ENCODE measurements at regions not wholly inside any gene's neighbourhood (a gene's known extent, or its start where the extent isn't known, plus 50 kb on each side); places are given as distances from the start of the nearest gene placed in this dataset.
"Not testable (repeated sequence)": the region's sequence is repeated elsewhere in the genome, so short reads cannot be mapped to it uniquely, and the experiment has no call there.

- H3K27ac ChIP-seq = no peak overlapping the region
- peaks cover 0 to 5% (median 0%) of the 10 kb centered on the region in 10 experiments; a peak in 1 of 20 replicates for H3K4me1 ChIP-seq
- no peak overlapping the region for H3K9ac ChIP-seq
- no peak overlapping the region for H3K4me3 ChIP-seq
- H3K4me2 ChIP-seq = no peak overlapping the region
- TF ChIP-seq Cebpa-rat (IDR thresholded peaks at IDR 0.05) = no peak
- no peaks in the 10 kb centered on the region for H3K9me3 ChIP-seq (replicated peaks in 1 of 11)
- no peaks in the 10 kb centered on the region for H3K27me3 ChIP-seq
- no peaks in the 10 kb centered on the region for H3K36me3 ChIP-seq
- no peaks in the 10 kb centered on the region for H4K20me1 ChIP-seq
These were observed 442.9 kb upstream of the CTSO start for GRCh38 chr4:156396534-156396933.

GRCh38 chr4:156391325-156391653, 437.6 kb upstream of the CTSO start:
- Histone ChIP-seq H3K4me1 (peaks cover 0 to 5% (median 0%) of the 10 kb centered on the region in 10 experiments; a peak in 3 of 20 replicates), H3K36me3 (no peaks in the 10 kb centered on the region), H4K20me1 (no peaks in the 10 kb centered on the region), H3K4me2 (no peak overlapping the region), H3K4me3 (no peak overlapping the region), H3K27me3 (no peaks in the 10 kb centered on the region), H3K27ac (no peak overlapping the region), H3K9ac (no peak overlapping the region), H3K9me3 (replicated peaks in 1 of 11) (no peaks in the 10 kb centered on the region)
- TF ChIP-seq Cebpa-rat (IDR thresholded peaks at IDR 0.05) = no peak

DNA sequence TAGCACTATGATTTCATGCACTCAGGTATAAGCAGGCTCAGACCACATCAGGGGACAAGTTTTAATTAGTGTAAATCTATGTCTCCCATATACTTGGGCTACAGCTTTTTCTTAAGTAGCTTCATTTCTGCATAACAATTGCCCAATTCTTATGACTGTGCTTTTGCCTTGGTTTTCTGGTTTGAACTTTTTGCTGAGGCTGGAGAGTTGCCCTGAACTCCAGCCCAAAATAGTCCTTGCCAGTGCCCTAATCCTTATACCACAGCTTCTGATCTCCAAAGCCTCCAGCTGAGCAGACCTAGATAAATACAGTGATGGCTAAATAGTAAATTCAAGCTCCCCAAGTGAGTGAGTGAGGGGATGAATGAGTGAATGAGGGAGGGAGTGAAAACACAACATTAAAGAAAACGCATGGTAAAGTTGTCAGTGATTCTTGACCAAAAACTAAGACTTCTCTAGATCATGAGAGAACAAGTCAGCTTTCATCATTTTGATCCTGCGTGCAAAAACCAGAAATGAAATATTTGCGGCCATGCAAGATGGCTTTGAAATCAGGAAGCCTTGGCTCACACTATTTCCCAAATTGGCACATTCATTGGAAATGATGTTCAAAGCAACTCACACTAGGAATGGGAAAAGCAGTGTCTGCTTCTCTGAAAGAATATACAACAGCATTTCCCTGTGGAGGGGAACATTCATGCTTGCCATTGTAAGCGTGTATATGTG, 437.1 kb upstream of the CTSO start:
- no peaks in the 10 kb centered on the region for H3K36me3 ChIP-seq
- H3K27ac ChIP-seq = no peak overlapping the region
- no peak overlapping the region for H3K4me2 ChIP-seq
- H3K9ac ChIP-seq = no peak overlapping the region
- H3K9me3 ChIP-seq (replicated peaks in 1 of 11) = no peaks in the 10 kb centered on the region
- H3K4me3 ChIP-seq = no peak overlapping the region
- no peaks in the 10 kb centered on the region for H4K20me1 ChIP-seq
- H3K27me3 ChIP-seq = no peaks in the 10 kb centered on the region
- TF ChIP-seq Cebpa-rat (IDR thresholded peaks at IDR 0.05) = no peak
- peaks cover 0 to 5% (median 0%) of the 10 kb centered on the region in 10 experiments; a peak in 3 of 20 replicates for H3K4me1 ChIP-seq

DNA sequence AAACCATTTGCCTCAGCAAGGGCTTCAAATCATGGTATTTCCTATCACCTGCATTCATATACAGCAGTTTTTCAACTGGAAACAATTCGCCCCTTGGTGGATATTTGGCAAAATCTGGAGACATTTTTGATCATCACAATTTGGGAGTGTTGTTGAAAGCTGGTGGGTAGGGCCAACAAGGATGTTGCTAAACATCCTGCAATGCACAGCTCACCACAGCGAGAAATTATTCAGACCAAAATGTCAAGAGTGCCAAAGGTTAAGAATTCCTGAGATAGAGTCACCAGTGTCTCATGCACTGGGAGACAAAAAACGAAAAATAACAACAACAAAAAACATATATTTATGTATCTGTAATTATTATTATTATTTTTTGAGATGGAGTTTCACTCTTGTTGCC, 435.2 kb upstream of the CTSO start:
- Histone ChIP-seq H3K4me1 (peaks cover 0 to 5% (median 0%) of the 10 kb centered on the region in 10 experiments; a peak in 3 of 20 replicates), H3K4me2 (no peak overlapping the region), H3K27me3 (no peaks in the 10 kb centered on the region), H3K4me3 (no peak overlapping the region), H3K27ac (no peak overlapping the region), H3K36me3 (no peaks in the 10 kb centered on the region), H3K9me3 (replicated peaks in 1 of 11) (no peaks in the 10 kb centered on the region), H3K9ac (no peak overlapping the region), H4K20me1 (no peaks in the 10 kb centered on the region)
- no peak for TF ChIP-seq Cebpa-rat (IDR thresholded peaks at IDR 0.05)

DNA sequence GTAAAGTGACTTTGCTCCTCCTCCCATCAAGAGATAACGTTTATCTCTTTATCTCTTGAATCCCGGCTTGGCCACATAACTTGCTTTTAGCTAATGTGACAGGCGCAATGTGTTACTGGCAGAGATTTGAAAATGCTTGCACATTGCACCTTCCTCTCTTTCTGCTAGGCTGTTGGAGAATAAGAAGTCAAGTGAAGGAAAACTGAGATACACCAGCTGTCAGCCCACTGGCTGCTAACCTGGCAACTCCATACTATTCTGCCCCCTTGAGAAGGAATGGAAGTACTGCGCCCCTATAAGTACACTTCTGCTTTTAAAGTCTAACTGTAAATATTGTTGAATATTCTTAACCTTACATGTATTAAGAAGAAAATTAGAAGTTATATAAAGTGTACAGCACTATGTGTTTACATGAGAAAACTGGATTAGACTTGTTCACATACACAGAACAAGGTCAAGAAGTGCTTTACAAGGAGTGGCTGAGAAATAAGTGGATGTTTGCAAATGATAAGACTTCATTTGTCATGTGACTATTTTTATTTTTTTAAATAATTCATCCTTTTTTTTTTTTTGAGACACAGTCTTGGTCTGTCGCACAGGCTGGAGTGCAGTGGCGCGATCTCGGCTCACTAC, 424.5 kb upstream of the CTSO start:
- no peak overlapping the region for H3K27ac ChIP-seq

DNA sequence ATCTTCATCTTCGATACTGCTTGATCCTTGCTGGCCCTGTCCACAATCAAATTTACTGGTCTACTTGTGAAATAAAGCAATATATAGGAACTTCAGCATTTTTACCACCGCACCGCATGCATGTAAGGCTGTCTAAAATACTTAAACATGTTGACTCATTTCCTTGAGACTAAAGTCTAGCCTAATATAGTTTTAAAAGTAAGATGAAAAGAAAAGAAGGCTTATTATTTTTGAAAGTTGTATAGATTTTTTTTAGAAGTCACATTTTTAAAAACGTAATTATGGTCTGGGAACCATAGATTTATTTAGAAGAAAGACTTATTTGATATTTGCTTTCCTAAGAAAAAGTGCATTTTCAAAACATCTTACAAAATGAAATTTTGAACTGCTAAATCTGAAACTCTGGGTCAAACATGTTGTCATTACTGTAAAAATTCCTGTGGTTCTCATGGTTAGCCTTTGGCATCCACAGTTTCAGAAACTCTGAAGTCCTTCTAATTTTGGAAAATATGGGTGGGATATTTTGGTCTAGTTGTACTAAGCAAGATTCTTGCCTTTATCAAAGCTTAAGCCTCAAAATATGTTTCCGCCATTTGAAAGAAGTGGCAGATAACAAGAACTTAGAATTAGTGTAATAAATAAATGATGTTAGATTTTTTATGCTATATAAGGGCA, 423.5 kb upstream of the CTSO start:
- no peak overlapping the region for H3K4me3 ChIP-seq
- H3K36me3 ChIP-seq = no peaks in the 10 kb centered on the region
- H3K27ac ChIP-seq = no peak overlapping the region
- H3K9me3 ChIP-seq (replicated peaks in 1 of 11) = no peaks in the 10 kb centered on the region
- no peak overlapping the region for H3K4me2 ChIP-seq
- no peaks in the 10 kb centered on the region for H3K27me3 ChIP-seq
- TF ChIP-seq Cebpa-rat (IDR thresholded peaks at IDR 0.05) = no peak
- H4K20me1 ChIP-seq = no peaks in the 10 kb centered on the region
- no peak overlapping the region for H3K9ac ChIP-seq
- H3K4me1 ChIP-seq = 0 out of 20 replicates have a peak, but pooled peaks cover 0 to 8% (median 0%) of the 10 kb centered on the region in 10 experiments

More for the DNA sequence above, 424.5 kb upstream of the CTSO start:
- H4K20me1 ChIP-seq = no peaks in the 10 kb centered on the region
- no peaks in the 10 kb centered on the region for H3K27me3 ChIP-seq
- no peak overlapping the region for H3K4me3 ChIP-seq
- no peak for TF ChIP-seq Cebpa-rat (IDR thresholded peaks at IDR 0.05)
- H3K36me3 ChIP-seq = no peaks in the 10 kb centered on the region
- H3K4me1 ChIP-seq = 0 out of 20 replicates have a peak, but pooled peaks cover 0 to 8% (median 0%) of the 10 kb centered on the region in 10 experiments
- no peak overlapping the region for H3K4me2 ChIP-seq
- H3K9me3 ChIP-seq (replicated peaks in 1 of 11) = no peaks in the 10 kb centered on the region
- no peak overlapping the region for H3K9ac ChIP-seq

DNA sequence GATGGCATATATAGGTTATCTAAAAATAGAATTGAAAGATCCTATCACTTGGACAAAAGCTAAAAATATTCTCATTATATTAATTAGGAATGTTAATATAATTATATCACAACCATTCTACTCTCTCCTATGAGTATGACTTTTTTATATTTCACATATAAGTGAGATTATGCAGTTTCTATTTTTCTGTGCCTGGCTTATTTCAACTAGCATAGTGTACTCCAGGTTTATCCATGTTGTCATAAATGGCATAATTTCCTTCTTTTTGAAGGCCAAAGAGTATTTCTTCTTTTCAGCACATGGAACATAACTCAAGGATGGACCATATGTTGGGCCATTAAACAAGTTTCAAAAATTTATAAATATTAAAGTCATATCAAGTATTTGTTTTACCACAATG, 421.2 kb upstream of the CTSO start:
- no peak for TF ChIP-seq Cebpa-rat (IDR thresholded peaks at IDR 0.05)
- H4K20me1 ChIP-seq = no peaks in the 10 kb centered on the region
- H3K9me3 ChIP-seq (replicated peaks in 1 of 11) = no peaks in the 10 kb centered on the region
- H3K4me1 ChIP-seq = 0 out of 20 replicates have a peak, but pooled peaks cover 0 to 8% (median 0%) of the 10 kb centered on the region in 10 experiments
- H3K4me2 ChIP-seq = no peak overlapping the region
- H3K36me3 ChIP-seq = no peaks in the 10 kb centered on the region
- no peaks in the 10 kb centered on the region for H3K27me3 ChIP-seq
- no peak overlapping the region for H3K4me3 ChIP-seq
- no peak overlapping the region for H3K9ac ChIP-seq
- H3K27ac ChIP-seq = no peak overlapping the region

GRCh38 chr4:156374069-156374468, 420.4 kb upstream of the CTSO start:
- Histone ChIP-seq H3K27me3 (no peaks in the 10 kb centered on the region), H3K36me3 (no peaks in the 10 kb centered on the region), H4K20me1 (no peaks in the 10 kb centered on the region), H3K9me3 (replicated peaks in 1 of 11) (no peaks in the 10 kb centered on the region), H3K4me3 (no peak overlapping the region), H3K4me2 (no peak overlapping the region), H3K4me1 (0 out of 20 replicates have a peak, but pooled peaks cover 0 to 8% (median 0%) of the 10 kb centered on the region in 10 experiments), H3K27ac (no peak overlapping the region), H3K9ac (no peak overlapping the region)
- TF ChIP-seq Cebpa-rat (IDR thresholded peaks at IDR 0.05) = no peak

GRCh38 chr4:156367502-156367901, 413.8 kb upstream of the CTSO start:
- not testable (repeated sequence) for H3K27ac ChIP-seq; H3K9me3 ChIP-seq (replicated peaks in 1 of 11); H3K27me3 ChIP-seq; H3K4me3 ChIP-seq; H3K9ac ChIP-seq; H3K4me2 ChIP-seq; H3K4me1 ChIP-seq; H4K20me1 ChIP-seq; H3K36me3 ChIP-seq
